Testis (tissue), 2 donors: ENCODE measurements at regions not wholly inside any gene's neighbourhood (a gene's known extent, or its start where the extent isn't known, plus 50 kb on each side); places are given as distances from the start of the nearest gene placed in this dataset.

Source experiments
- POLR2A ChIP-seq: fragments of 450-650 bp; IDR thresholded peaks from one replicate; pipeline ENCODE4 v1.6.1; 2017; ENCODE audit warnings: antibody characterized with exemption, mild to moderate bottlenecking, moderate library complexity
- TF ChIP-seq, protein P1 (sequence below), 3 experiments: fragments of 450-650 bp in 2 of 3; fragments of 200-600 bp in 1 of 3; sonication (generic) in 1 of 3; IDR thresholded peaks; one replicate each; pipeline ENCODE4 v1.5.1; 2016 to 2019; ENCODE audit warnings: antibody characterized with exemption in 3 of 3, mild to moderate bottlenecking in 2 of 3, moderate library complexity in 1 of 3

DNA sequence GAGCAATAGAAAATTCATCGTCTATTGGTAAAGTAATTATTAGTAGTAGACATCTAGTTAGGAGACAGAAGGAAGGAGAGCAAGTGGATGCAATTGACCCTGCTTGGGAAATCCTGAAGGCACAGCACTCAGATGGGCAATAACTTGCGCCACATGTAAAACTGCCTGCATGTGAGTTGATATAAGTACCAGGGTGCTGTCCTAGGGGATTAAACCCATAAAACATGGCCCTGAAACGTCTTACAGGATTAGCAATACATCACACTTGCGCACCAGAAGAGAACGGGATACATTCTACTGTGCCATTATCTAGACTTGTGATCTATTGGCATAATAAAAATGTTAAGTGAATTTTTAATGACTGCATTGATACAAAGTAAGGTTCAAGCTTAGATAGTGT is 277.5 kb upstream of the LYPLAL1 start:
- TF ChIP-seq, protein P1, sequence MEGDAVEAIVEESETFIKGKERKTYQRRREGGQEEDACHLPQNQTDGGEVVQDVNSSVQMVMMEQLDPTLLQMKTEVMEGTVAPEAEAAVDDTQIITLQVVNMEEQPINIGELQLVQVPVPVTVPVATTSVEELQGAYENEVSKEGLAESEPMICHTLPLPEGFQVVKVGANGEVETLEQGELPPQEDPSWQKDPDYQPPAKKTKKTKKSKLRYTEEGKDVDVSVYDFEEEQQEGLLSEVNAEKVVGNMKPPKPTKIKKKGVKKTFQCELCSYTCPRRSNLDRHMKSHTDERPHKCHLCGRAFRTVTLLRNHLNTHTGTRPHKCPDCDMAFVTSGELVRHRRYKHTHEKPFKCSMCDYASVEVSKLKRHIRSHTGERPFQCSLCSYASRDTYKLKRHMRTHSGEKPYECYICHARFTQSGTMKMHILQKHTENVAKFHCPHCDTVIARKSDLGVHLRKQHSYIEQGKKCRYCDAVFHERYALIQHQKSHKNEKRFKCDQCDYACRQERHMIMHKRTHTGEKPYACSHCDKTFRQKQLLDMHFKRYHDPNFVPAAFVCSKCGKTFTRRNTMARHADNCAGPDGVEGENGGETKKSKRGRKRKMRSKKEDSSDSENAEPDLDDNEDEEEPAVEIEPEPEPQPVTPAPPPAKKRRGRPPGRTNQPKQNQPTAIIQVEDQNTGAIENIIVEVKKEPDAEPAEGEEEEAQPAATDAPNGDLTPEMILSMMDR (IDR thresholded peaks at IDR 0.05): no peak
- no peak for TF ChIP-seq POLR2A
